ENCODE measurements at regions not wholly inside any gene's neighbourhood (a gene's known extent, or its start where the extent isn't known, plus 50 kb on each side); places are given as distances from the start of the nearest gene placed in this dataset.
A peak's percentile ranks its signal among the peaks of the same experiment; 100 is the strongest.
"Not testable (repeated sequence)": the region's sequence is repeated elsewhere in the genome, so short reads cannot be mapped to it uniquely, and the experiment has no call there.

GRCh38 chr2:76697439-76697838 is 824.7 kb downstream of the LRRTM4 start:
- DNase-seq (ENCODE audit: low read depth): not testable (repeated sequence)

GRCh38 chr2:76692908-76693307 is 829.3 kb downstream of the LRRTM4 start:
- DNase-seq (ENCODE audit: low read depth): no peak

- no peak for DNase-seq (ENCODE audit: low read depth)
These were observed 833.4 kb downstream of the LRRTM4 start for GRCh38 chr2:76688732-76689131.

GRCh38 chr2:76687923-76688322 is 834.3 kb downstream of the LRRTM4 start:
- DNase-seq (ENCODE audit: low read depth): no peak

- DNase-seq (ENCODE audit: low read depth): no peak
These were observed 837.4 kb downstream of the LRRTM4 start for GRCh38 chr2:76684756-76685155.

- DNase-seq (ENCODE audit: low read depth): no peak
These were observed 843.2 kb downstream of the LRRTM4 start for GRCh38 chr2:76679025-76679396.

GRCh38 chr2:76678383-76679024 is 843.7 kb downstream of the LRRTM4 start:
- DNase-seq (ENCODE audit: low read depth): no peak

GRCh38 chr2:76675212-76675611 is 847.0 kb downstream of the LRRTM4 start:
- no peak for DNase-seq (ENCODE audit: low read depth)

- DNase-seq (ENCODE audit: low read depth): no peak
These were observed 849.4 kb downstream of the LRRTM4 start for GRCh38 chr2:76672798-76673197.

GRCh38 chr2:76669966-76670465 is 852.2 kb downstream of the LRRTM4 start:
- DNase-seq (ENCODE audit: low read depth): no peak

- no peak for DNase-seq (ENCODE audit: low read depth)
These were observed 853.9 kb downstream of the LRRTM4 start for GRCh38 chr2:76668279-76668678.

GRCh38 chr2:76667821-76668271 is 854.3 kb downstream of the LRRTM4 start:
- no peak for DNase-seq (ENCODE audit: low read depth)

GRCh38 chr2:76642129-76642528 is 880.0 kb downstream of the LRRTM4 start:
- DNase-seq (ENCODE audit: low read depth): no peak

- DNase-seq (ENCODE audit: low read depth): no peak
These were observed 880.7 kb downstream of the LRRTM4 start for GRCh38 chr2:76641506-76641905.

GRCh38 chr2:76640905-76641304 is 881.3 kb downstream of the LRRTM4 start:
- no peak for DNase-seq (ENCODE audit: low read depth)

- no peak for DNase-seq (ENCODE audit: low read depth)
These were observed 883.0 kb downstream of the LRRTM4 start for GRCh38 chr2:76639171-76639680.

GRCh38 chr2:76633276-76633921 is 888.8 kb downstream of the LRRTM4 start:
- no peak for DNase-seq (ENCODE audit: low read depth)

GRCh38 chr2:76625101-76625500 is 897.1 kb downstream of the LRRTM4 start:
- no peak for DNase-seq (ENCODE audit: low read depth)

GRCh38 chr2:76613330-76613729 is 902.6 kb upstream of the GCFC2 start:
- DNase-seq (ENCODE audit: low read depth): no peak

GRCh38 chr2:76612764-76613163 is 902.0 kb upstream of the GCFC2 start:
- no peak for DNase-seq (ENCODE audit: low read depth)

GRCh38 chr2:76610451-76610850 is 899.7 kb upstream of the GCFC2 start:
- DNase-seq (ENCODE audit: low read depth): no peak

- DNase-seq (ENCODE audit: low read depth): peak; percentile 2
These were observed 889.1 kb upstream of the GCFC2 start for GRCh38 chr2:76599732-76600368.

GRCh38 chr2:76584474-76584873 is 873.8 kb upstream of the GCFC2 start:
- DNase-seq (ENCODE audit: low read depth): no peak
